SK-N-SH treated with all-trans-retinoic acid at 6 μM for 48 hours (cell line): ENCODE measurements at regions not wholly inside any gene's neighbourhood (a gene's known extent, or its start where the extent isn't known, plus 50 kb on each side); places are given as distances from the start of the nearest gene placed in this dataset.

Source experiments
- ATAC-seq: fragments of 200-7000 bp; cut with Tn5 transposase; 3 replicates; pipeline ENCODE4 v1.9.1; 2020; ENCODE audit warnings: mild to moderate bottlenecking, moderate library complexity
- ARNTL ChIP-seq: fragments of 450-650 bp; formaldehyde crosslinking; IDR thresholded peaks from 2 replicates; pipeline ENCODE4 v1.5.0; 2020; ENCODE audit warnings: low read depth, mild to moderate bottlenecking, moderate library complexity, borderline replicate concordance
- BACH2 ChIP-seq: fragments of 250-450 bp; sonication (Bioruptor Pico); IDR thresholded peaks from 2 replicates; pipeline ENCODE4 v1.9.0; 2021; ENCODE audit warnings: mild to moderate bottlenecking, borderline replicate concordance
- CSDC2 ChIP-seq: fragments of 250-450 bp; sonication (Bioruptor Pico); IDR thresholded peaks from 2 replicates; pipeline ENCODE4 v1.5.0; 2020; ENCODE audit warnings: mild to moderate bottlenecking, moderate library complexity
- ESRRG ChIP-seq: fragments of 250-450 bp; sonication (Bioruptor Pico); IDR thresholded peaks from 2 replicates; pipeline ENCODE4 v1.6.1; 2021; ENCODE audit warnings: mild to moderate bottlenecking
- GLIS3 ChIP-seq: fragments of 250-450 bp; sonication (Bioruptor Pico); IDR thresholded peaks from 2 replicates; pipeline ENCODE4 v1.5.0; 2020; ENCODE audit warnings: mild to moderate bottlenecking, moderate library complexity
- ISL1 ChIP-seq: fragments of 250-450 bp; sonication (Bioruptor Pico); IDR thresholded peaks from 2 replicates; pipeline ENCODE4 v2.1.2; 2022; ENCODE audit warnings: mild to moderate bottlenecking, moderate library complexity
- OSR1 ChIP-seq: fragments of 250-450 bp; sonication (Bioruptor Pico); IDR thresholded peaks from 2 replicates; pipeline ENCODE4 v1.8.0; 2022; ENCODE audit warnings: moderate library complexity, mild to moderate bottlenecking, inconsistent platforms
- PPARA ChIP-seq: fragments of 250-450 bp; sonication (Bioruptor Pico); IDR thresholded peaks from 2 replicates; pipeline ENCODE4 v1.5.0; 2020; ENCODE audit warnings: mild to moderate bottlenecking, borderline replicate concordance
- SNAI2 ChIP-seq: fragments of 250-450 bp; sonication (Bioruptor Pico); IDR thresholded peaks from 2 replicates; pipeline ENCODE4 v1.5.0; 2020; ENCODE audit warnings: mild to moderate bottlenecking, moderate library complexity
- TCF4 ChIP-seq: fragments of 250-450 bp; sonication (Bioruptor Pico); IDR thresholded peaks from 2 replicates; pipeline ENCODE4 v1.8.0; 2021; ENCODE audit warnings: mild to moderate bottlenecking, moderate library complexity, borderline replicate concordance
- TOX ChIP-seq: fragments of 250-450 bp; sonication (Bioruptor Pico); IDR thresholded peaks from 2 replicates; pipeline ENCODE4 v1.8.0; 2021; ENCODE audit warnings: mild to moderate bottlenecking, moderate library complexity, borderline replicate concordance
- ZC3H10 ChIP-seq: fragments of 250-450 bp; sonication (Bioruptor Pico); IDR thresholded peaks from 2 replicates; pipeline ENCODE4 v1.5.1; 2021; ENCODE audit warnings: mild to moderate bottlenecking, moderate library complexity
- ZFP30 ChIP-seq: fragments of 450-650 bp; formaldehyde crosslinking; IDR thresholded peaks from 2 replicates; pipeline ENCODE4 v1.5.0; 2022; ENCODE audit warnings: mild to moderate bottlenecking, moderate library complexity
- ZNF565 ChIP-seq: fragments of 450-650 bp; formaldehyde crosslinking; conservative IDR thresholded peaks from 2 replicates; pipeline ENCODE4 v1.5.0; 2020; ENCODE audit warnings: low read depth, mild to moderate bottlenecking, moderate library complexity
- ZNF70 ChIP-seq: fragments of 450-650 bp; formaldehyde crosslinking; IDR thresholded peaks from 2 replicates; pipeline ENCODE4 v1.5.0; 2020; ENCODE audit warnings: mild to moderate bottlenecking, moderate library complexity
- ZNF8 ChIP-seq: fragments of 450-650 bp; formaldehyde crosslinking; IDR thresholded peaks from 2 replicates; pipeline ENCODE4 v1.5.0; 2020; ENCODE audit warnings: mild to moderate bottlenecking, moderate library complexity
- TF ChIP-seq, protein P1 (sequence below): fragments of 250-450 bp; sonication (Bioruptor Pico); IDR thresholded peaks from 2 replicates; pipeline ENCODE4 v1.8.0; 2020; ENCODE audit warnings: mild to moderate bottlenecking, moderate library complexity, borderline replicate concordance
- TF ChIP-seq, protein P2 (sequence below): fragments of 250-450 bp; sonication (Bioruptor Pico); IDR thresholded peaks from 2 replicates; pipeline ENCODE4 v1.5.0; 2020; ENCODE audit warnings: mild to moderate bottlenecking, moderate library complexity
- TF ChIP-seq, protein P3 (sequence below): fragments of 250-450 bp; sonication (Bioruptor Pico); IDR thresholded peaks from 2 replicates; pipeline ENCODE4 v1.5.1; 2021; ENCODE audit warnings: mild to moderate bottlenecking, moderate library complexity
- TF ChIP-seq, protein P4 (sequence below): fragments of 250-450 bp; sonication (Bioruptor Pico); IDR thresholded peaks from 2 replicates; pipeline ENCODE4 v1.5.1; 2020; ENCODE audit warnings: low read depth, mild to moderate bottlenecking, moderate library complexity
- TF ChIP-seq, protein P5 (sequence below): fragments of 250-450 bp; sonication (Bioruptor Pico); IDR thresholded peaks from 2 replicates; pipeline ENCODE4 v1.8.0; 2021; ENCODE audit warnings: low read depth, mild to moderate bottlenecking, moderate library complexity, borderline replicate concordance

DNA sequence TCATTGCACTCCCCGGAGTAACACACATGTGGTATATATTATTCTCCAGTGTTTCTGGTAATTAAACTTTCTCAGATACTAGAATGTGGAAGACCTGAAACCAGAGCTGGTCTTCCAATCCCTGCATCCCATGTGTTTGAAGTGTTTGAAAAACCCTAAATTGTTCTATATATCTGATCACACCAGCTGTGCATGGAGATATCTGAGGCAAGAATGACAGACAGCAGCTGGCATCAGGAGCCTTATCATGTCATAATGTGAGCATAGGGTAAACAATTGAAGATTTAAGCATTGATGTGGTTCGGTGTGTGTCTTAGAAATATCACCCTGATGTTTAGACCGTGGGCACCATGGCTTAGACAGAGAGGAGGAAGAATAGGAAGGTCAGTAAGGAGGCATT lies 251.0 kb downstream of the CDH11 start:
- TF ChIP-seq BACH2 (CRISPR knock-in tag): no peak
- TF ChIP-seq ESRRG (CRISPR knock-in tag): no peak
- no peak for TF ChIP-seq GLIS3 (CRISPR knock-in tag)
- TF ChIP-seq ZNF70: no peak
- TF ChIP-seq, protein P1, sequence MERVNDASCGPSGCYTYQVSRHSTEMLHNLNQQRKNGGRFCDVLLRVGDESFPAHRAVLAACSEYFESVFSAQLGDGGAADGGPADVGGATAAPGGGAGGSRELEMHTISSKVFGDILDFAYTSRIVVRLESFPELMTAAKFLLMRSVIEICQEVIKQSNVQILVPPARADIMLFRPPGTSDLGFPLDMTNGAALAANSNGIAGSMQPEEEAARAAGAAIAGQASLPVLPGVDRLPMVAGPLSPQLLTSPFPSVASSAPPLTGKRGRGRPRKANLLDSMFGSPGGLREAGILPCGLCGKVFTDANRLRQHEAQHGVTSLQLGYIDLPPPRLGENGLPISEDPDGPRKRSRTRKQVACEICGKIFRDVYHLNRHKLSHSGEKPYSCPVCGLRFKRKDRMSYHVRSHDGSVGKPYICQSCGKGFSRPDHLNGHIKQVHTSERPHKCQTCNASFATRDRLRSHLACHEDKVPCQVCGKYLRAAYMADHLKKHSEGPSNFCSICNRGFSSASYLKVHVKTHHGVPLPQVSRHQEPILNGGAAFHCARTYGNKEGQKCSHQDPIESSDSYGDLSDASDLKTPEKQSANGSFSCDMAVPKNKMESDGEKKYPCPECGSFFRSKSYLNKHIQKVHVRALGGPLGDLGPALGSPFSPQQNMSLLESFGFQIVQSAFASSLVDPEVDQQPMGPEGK (CRISPR knock-in tag): no peak
- no peak; the same call in 1 of the 2 replicates for TF ChIP-seq TCF4 (CRISPR knock-in tag)
- TF ChIP-seq ZC3H10: no peak
- no peak for TF ChIP-seq ZNF8 (CRISPR knock-in tag)
- TF ChIP-seq CSDC2: no peak
- TF ChIP-seq ZNF565 (CRISPR knock-in tag): no peak
- no peak for TF ChIP-seq ARNTL (CRISPR knock-in tag)
- no peak for ATAC-seq

DNA sequence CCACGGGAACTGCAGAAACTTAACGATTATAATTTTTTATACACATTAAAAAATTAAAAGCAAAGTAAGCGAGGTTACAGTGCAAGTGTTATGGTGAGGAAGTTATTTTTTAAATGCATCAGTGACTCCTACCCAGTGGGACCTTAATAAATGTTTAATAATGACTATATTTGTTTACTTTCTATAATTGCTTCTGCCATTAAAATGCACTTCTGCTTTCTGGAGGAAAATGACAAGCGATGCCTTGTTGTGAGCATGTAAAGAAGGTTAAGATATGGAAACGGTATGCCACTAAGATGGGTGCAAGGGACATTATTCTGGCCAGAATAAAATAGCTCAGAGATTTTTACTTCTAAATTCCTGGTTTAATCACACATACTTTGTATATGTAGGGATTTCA lies 252.1 kb downstream of the CDH11 start:
- no peak for ATAC-seq
- TF ChIP-seq BACH2 (CRISPR knock-in tag) (no peak), GLIS3 (CRISPR knock-in tag) (no peak), ZC3H10 (no peak), PPARA (CRISPR knock-in tag) (no peak), ESRRG (CRISPR knock-in tag) (no peak), SNAI2 (CRISPR knock-in tag) (no peak), ZFP30 (CRISPR knock-in tag) (no peak), ZNF565 (CRISPR knock-in tag) (no peak), OSR1 (CRISPR knock-in tag) (no peak), ISL1 (no peak), CSDC2 (no peak), ARNTL (CRISPR knock-in tag) (no peak), TOX (CRISPR knock-in tag) (no peak), ZNF70 (no peak)
- TF ChIP-seq, protein P2, sequence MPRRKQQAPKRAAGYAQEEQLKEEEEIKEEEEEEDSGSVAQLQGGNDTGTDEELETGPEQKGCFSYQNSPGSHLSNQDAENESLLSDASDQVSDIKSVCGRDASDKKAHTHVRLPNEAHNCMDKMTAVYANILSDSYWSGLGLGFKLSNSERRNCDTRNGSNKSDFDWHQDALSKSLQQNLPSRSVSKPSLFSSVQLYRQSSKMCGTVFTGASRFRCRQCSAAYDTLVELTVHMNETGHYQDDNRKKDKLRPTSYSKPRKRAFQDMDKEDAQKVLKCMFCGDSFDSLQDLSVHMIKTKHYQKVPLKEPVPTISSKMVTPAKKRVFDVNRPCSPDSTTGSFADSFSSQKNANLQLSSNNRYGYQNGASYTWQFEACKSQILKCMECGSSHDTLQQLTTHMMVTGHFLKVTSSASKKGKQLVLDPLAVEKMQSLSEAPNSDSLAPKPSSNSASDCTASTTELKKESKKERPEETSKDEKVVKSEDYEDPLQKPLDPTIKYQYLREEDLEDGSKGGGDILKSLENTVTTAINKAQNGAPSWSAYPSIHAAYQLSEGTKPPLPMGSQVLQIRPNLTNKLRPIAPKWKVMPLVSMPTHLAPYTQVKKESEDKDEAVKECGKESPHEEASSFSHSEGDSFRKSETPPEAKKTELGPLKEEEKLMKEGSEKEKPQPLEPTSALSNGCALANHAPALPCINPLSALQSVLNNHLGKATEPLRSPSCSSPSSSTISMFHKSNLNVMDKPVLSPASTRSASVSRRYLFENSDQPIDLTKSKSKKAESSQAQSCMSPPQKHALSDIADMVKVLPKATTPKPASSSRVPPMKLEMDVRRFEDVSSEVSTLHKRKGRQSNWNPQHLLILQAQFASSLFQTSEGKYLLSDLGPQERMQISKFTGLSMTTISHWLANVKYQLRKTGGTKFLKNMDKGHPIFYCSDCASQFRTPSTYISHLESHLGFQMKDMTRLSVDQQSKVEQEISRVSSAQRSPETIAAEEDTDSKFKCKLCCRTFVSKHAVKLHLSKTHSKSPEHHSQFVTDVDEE (CRISPR knock-in tag): no peak
- TF ChIP-seq, protein P3, sequence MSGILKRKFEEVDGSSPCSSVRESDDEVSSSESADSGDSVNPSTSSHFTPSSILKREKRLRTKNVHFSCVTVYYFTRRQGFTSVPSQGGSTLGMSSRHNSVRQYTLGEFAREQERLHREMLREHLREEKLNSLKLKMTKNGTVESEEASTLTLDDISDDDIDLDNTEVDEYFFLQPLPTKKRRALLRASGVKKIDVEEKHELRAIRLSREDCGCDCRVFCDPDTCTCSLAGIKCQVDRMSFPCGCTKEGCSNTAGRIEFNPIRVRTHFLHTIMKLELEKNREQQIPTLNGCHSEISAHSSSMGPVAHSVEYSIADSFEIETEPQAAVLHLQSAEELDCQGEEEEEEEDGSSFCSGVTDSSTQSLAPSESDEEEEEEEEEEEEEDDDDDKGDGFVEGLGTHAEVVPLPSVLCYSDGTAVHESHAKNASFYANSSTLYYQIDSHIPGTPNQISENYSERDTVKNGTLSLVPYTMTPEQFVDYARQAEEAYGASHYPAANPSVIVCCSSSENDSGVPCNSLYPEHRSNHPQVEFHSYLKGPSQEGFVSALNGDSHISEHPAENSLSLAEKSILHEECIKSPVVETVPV (CRISPR knock-in tag): no peak
- TF ChIP-seq, protein P4, sequence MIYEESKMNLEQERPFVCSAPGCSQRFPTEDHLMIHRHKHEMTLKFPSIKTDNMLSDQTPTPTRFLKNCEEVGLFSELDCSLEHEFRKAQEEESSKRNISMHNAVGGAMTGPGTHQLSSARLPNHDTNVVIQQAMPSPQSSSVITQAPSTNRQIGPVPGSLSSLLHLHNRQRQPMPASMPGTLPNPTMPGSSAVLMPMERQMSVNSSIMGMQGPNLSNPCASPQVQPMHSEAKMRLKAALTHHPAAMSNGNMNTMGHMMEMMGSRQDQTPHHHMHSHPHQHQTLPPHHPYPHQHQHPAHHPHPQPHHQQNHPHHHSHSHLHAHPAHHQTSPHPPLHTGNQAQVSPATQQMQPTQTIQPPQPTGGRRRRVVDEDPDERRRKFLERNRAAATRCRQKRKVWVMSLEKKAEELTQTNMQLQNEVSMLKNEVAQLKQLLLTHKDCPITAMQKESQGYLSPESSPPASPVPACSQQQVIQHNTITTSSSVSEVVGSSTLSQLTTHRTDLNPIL (CRISPR knock-in tag): no peak
- TF ChIP-seq, protein P5, sequence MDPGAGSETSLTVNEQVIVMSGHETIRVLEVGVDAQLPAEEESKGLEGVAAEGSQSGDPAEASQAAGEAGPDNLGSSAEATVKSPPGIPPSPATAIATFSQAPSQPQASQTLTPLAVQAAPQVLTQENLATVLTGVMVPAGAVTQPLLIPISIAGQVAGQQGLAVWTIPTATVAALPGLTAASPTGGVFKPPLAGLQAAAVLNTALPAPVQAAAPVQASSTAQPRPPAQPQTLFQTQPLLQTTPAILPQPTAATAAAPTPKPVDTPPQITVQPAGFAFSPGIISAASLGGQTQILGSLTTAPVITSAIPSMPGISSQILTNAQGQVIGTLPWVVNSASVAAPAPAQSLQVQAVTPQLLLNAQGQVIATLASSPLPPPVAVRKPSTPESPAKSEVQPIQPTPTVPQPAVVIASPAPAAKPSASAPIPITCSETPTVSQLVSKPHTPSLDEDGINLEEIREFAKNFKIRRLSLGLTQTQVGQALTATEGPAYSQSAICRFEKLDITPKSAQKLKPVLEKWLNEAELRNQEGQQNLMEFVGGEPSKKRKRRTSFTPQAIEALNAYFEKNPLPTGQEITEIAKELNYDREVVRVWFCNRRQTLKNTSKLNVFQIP (CRISPR knock-in tag): no peak
- TF ChIP-seq, all 23 proteins: peak for 0

DNA sequence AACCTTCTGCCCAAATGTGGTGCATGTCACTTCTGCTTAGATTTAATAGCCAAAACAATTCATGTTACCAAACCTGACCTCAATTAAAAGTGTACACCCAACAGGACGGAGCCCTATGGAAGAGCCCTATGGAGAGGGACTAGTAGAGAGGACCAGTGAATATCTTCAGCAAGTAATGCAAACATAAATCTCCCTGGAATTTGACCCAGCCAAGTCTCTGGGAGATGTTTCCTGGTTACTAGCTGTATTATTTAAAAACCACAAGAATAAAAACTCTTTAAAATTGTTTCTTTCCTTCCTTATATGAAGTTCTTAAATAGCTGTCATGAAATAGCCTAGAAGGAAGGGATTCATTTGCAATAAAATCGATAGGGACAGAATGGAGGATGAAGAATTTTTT lies 255.8 kb downstream of the CDH11 start:
- TF ChIP-seq ZNF8 (CRISPR knock-in tag) (no peak), BACH2 (CRISPR knock-in tag) (no peak), ZNF565 (CRISPR knock-in tag) (no peak), ESRRG (CRISPR knock-in tag) (no peak)
- TF ChIP-seq, protein P3 (CRISPR knock-in tag): no peak
- no peak for ATAC-seq
